OCI-LY7 (cell line): ENCODE measurements at regions not wholly inside any gene's neighbourhood (a gene's known extent, or its start where the extent isn't known, plus 50 kb on each side); places are given as distances from the start of the nearest gene placed in this dataset.

Experiments used
- BruUV-seq: library from RNA; stranded (reverse); fragments of 400-500 nt; replicated peaks from 2 replicates; lab custom pipeline; 2021; lab: Mats Ljungman, UMichigan
- CTCF ChIA-PET: fragments of 300-600 bp; sonication (Branson Sonifier 250); formaldehyde crosslinking; loops from one replicate; lab custom pipeline; 2022; ENCODE audit warnings: antibody characterized with exemption; ENCODE audit not compliant: unreplicated experiment; lab: Charles Lee
- POLR2A ChIA-PET: fragments of 300-600 bp; sonication (Branson Sonifier 250); formaldehyde crosslinking; loops from one replicate; lab custom pipeline; 2022; ENCODE audit warnings: antibody characterized with exemption; lab: Charles Lee
- DNase-seq: peaks from one replicate; pipeline ENCODE4 v3.0.0-alpha.2; 2015; ENCODE audit warnings: low spot score
- H2AFZ ChIP-seq: fragments of 200-600 bp; sonication (generic), shearing (Covaris generic); 2 replicates; pipeline ENCODE4 v1.6.1; 2014; ENCODE audit warnings: mild to moderate bottlenecking, antibody characterized with exemption, low read length, moderate library complexity
- H3K27ac ChIP-seq: fragments of 200-600 bp; sonication (generic); 2 replicates; pipeline ENCODE4 v1.5.1; 2014; ENCODE audit warnings: mixed run types, low read depth, mild to moderate bottlenecking, moderate library complexity, low read length, inconsistent platforms; ENCODE audit not compliant: poor library complexity, severe bottlenecking
- H3K36me3 ChIP-seq: fragments of 200-600 bp; sonication (generic); 2 replicates; pipeline ENCODE4 v1.6.1; 2014; ENCODE audit warnings: mild to moderate bottlenecking, antibody characterized with exemption, low read length, moderate library complexity, mixed read lengths; ENCODE audit not compliant: insufficient read depth
- H3K4me1 ChIP-seq: fragments of 200-600 bp; sonication (generic); 2 replicates; pipeline ENCODE4 v1.5.1; 2014; ENCODE audit warnings: mild to moderate bottlenecking, low read length; ENCODE audit not compliant: insufficient read depth, poor library complexity, severe bottlenecking
- H3K4me2 ChIP-seq: fragments of 200-600 bp; sonication (generic); 2 replicates; pipeline ENCODE4 v1.6.1; 2014; ENCODE audit warnings: mild to moderate bottlenecking, low read length
- H3K4me3 ChIP-seq: fragments of 200-600 bp; sonication (generic); 2 replicates; pipeline ENCODE4 v1.5.1; 2014; ENCODE audit warnings: mild to moderate bottlenecking, low read depth, low read length; ENCODE audit not compliant: poor library complexity, severe bottlenecking
- H3K79me2 ChIP-seq: fragments of 200-600 bp; sonication (generic); 2 replicates; pipeline ENCODE4 v1.6.1; 2016; ENCODE audit warnings: low read depth, mild to moderate bottlenecking, low read length, moderate library complexity, mixed read lengths; ENCODE audit not compliant: insufficient read depth
- H3K9me2 ChIP-seq: fragments of 200-600 bp; sonication (generic); 2 replicates; pipeline ENCODE4 v1.6.1; 2016; ENCODE audit warnings: mild to moderate bottlenecking, low read length, mixed read lengths; ENCODE audit not compliant: insufficient read depth
- H3K9me3 ChIP-seq: fragments of 200-600 bp; sonication (generic); 2 replicates; pipeline ENCODE4 v1.6.1; 2014; ENCODE audit warnings: mild to moderate bottlenecking, mixed run types, low read length, mixed read lengths
- H4K20me1 ChIP-seq: fragments of 200-600 bp; sonication (generic); 2 replicates; pipeline ENCODE4 v1.6.1; 2014; ENCODE audit warnings: mild to moderate bottlenecking, antibody characterized with exemption, low read length, moderate library complexity, mixed read lengths; ENCODE audit not compliant: insufficient read depth
- EZH2phosphoT487 ChIP-seq: fragments of 200-600 bp; sonication (generic); IDR thresholded peaks from 2 replicates; pipeline ENCODE4 v1.6.1; 2018; ENCODE audit warnings: low read depth, borderline replicate concordance, mild to moderate bottlenecking, mixed run types, antibody characterized with exemption, low read length, moderate library complexity, mixed read lengths
- intact Hi-C: fragments of 100-400 bp; cut with micrococcal nuclease; formaldehyde crosslinking; loops from one replicate; pipeline ENCODE4 v1.10.0; 2022; ENCODE audit not compliant: unreplicated experiment
- TF ChIP-seq, protein P1 (sequence below): fragments of 200-600 bp; sonication (generic); conservative IDR thresholded peaks from 2 replicates; pipeline ENCODE4 v1.5.1; 2014; ENCODE audit warnings: mild to moderate bottlenecking, antibody characterized with exemption, low read length, moderate library complexity, mixed read lengths

DNA sequence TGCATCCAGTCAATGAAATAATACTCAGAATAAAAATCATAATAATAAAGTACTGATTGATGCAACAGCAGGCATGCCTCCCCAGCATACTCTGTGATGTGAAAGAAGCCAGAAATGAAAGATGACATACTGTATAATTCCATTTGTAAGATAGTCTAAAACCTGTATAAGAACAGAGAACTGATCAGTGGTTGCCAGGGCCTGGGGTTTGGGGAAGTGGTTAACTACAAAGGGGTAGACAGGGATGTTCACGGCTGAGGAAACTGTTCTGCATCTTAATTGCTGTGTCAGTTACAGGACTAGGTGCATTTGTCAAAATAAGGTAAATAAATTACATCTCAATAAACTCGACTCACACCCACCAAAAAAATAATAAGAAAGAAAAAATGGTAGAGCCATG is 81.3 kb upstream of the BMP2 start:
- no peak for DNase-seq
- BruUV-seq = no TSS peak
- Histone ChIP-seq H3K79me2 (no peaks in the 10 kb centered on the region), H3K36me3 (no peaks in the 10 kb centered on the region), H3K4me2 (no peak overlapping the region), H3K27ac (no peak overlapping the region), H3K4me3 (no peak overlapping the region), H3K4me1 (no peaks in the 10 kb centered on the region), H4K20me1 (no peaks in the 10 kb centered on the region), H3K9me3 (no peaks in the 10 kb centered on the region), H3K9me2 (no peaks in the 10 kb centered on the region), H2AFZ (no peak overlapping the region)
- intact Hi-C loops = loop anchor here (10.0 kb wide), 1 partner anchor 61 kb away; no protein-coding TSS in a partner anchor
- TF ChIP-seq, protein P1, sequence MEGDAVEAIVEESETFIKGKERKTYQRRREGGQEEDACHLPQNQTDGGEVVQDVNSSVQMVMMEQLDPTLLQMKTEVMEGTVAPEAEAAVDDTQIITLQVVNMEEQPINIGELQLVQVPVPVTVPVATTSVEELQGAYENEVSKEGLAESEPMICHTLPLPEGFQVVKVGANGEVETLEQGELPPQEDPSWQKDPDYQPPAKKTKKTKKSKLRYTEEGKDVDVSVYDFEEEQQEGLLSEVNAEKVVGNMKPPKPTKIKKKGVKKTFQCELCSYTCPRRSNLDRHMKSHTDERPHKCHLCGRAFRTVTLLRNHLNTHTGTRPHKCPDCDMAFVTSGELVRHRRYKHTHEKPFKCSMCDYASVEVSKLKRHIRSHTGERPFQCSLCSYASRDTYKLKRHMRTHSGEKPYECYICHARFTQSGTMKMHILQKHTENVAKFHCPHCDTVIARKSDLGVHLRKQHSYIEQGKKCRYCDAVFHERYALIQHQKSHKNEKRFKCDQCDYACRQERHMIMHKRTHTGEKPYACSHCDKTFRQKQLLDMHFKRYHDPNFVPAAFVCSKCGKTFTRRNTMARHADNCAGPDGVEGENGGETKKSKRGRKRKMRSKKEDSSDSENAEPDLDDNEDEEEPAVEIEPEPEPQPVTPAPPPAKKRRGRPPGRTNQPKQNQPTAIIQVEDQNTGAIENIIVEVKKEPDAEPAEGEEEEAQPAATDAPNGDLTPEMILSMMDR = no peak
- no peak for TF ChIP-seq EZH2phosphoT487
- POLR2A ChIA-PET = interaction anchor here (0.5 kb wide), 1 partner anchor 8 kb away, joined by 4 read pairs; no protein-coding TSS in a partner anchor
- CTCF ChIA-PET = no interaction called here

- ChIA-PET POLR2A (no interaction called here), CTCF (no interaction called here)
- Histone ChIP-seq H3K36me3 (no peaks in the 10 kb centered on the region), H3K9me3 (no peaks in the 10 kb centered on the region), H3K4me3 (no peak overlapping the region), H3K27ac (no peak overlapping the region), H3K79me2 (no peaks in the 10 kb centered on the region), H3K9me2 (no peaks in the 10 kb centered on the region), H2AFZ (no peak overlapping the region), H3K4me2 (no peak overlapping the region), H3K4me1 (no peaks in the 10 kb centered on the region), H4K20me1 (no peaks in the 10 kb centered on the region)
- intact Hi-C loops = loop anchor here (10.0 kb wide), 1 partner anchor 61 kb away; no protein-coding TSS in a partner anchor
- no peak for DNase-seq
- no TSS peak for BruUV-seq
- TF ChIP-seq, protein P1 = no peak
- no peak for TF ChIP-seq EZH2phosphoT487
Measured at GRCh38 chr20:6685626-6686025, 81.9 kb upstream of the BMP2 start.

DNA sequence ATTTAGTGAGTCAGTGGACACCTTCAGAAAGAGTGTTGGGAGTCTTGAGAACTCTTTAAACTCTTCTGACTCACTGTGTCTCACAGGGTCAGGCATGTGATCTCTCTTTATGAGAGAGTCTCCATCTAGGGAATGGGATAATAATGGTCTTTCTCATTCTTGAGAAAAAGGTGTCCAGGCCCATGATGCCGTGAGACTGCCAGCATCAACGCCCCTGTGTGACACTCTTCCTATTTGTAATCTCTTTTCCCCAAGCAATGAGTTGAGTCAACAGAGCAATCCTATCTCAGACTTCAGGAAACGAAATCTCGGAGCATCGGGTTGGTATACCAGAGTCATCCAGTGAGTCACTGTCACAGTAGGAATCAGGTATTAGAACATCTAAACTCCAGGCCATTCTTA is 82.3 kb upstream of the BMP2 start:
- H3K4me3 ChIP-seq = no peak overlapping the region
- no peak overlapping the region for H2AFZ ChIP-seq
- no TSS peak for BruUV-seq
- no peaks in the 10 kb centered on the region for H3K4me1 ChIP-seq
- no peaks in the 10 kb centered on the region for H3K36me3 ChIP-seq
- H3K9me3 ChIP-seq = no peaks in the 10 kb centered on the region
- CTCF ChIA-PET = no interaction called here
- H3K27ac ChIP-seq = no peak overlapping the region
- H3K9me2 ChIP-seq = no peaks in the 10 kb centered on the region
- no peaks in the 10 kb centered on the region for H4K20me1 ChIP-seq
- POLR2A ChIA-PET = no interaction called here
- no peak for DNase-seq
- H3K4me2 ChIP-seq = no peak overlapping the region
- H3K79me2 ChIP-seq = no peaks in the 10 kb centered on the region
- TF ChIP-seq, protein P1 = no peak
- no peak for TF ChIP-seq EZH2phosphoT487
- intact Hi-C loops = loop anchor here (10.0 kb wide), 1 partner anchor 60 kb away; no protein-coding TSS in a partner anchor
